GM13976 (cell line): ENCODE measurements at regions not wholly inside any gene's neighbourhood (a gene's known extent, or its start where the extent isn't known, plus 50 kb on each side); places are given as distances from the start of the nearest gene placed in this dataset.

ENCODE experiments used
- DNase-seq: peaks from one replicate; pipeline ENCODE4 v3.0.0; 2012; ENCODE audit warnings: low spot score
- CTCF ChIP-seq: IDR thresholded peaks from 2 replicates; pipeline ENCODE4 v1.5.1; 2012; ENCODE audit warnings: borderline replicate concordance, mild to moderate bottlenecking; ENCODE audit not compliant: insufficient read depth; ENCODE audit errors: extremely low read depth, missing control alignments, control extremely low read depth
- in situ Hi-C: fragments of 300-500 bp; cut with MboI; formaldehyde crosslinking; loops from one replicate; pipeline ENCODE4 v1.12.0; 2022; ENCODE audit warnings: low sequenced_read_pairs, mixed read lengths, inconsistent platforms; ENCODE audit not compliant: unreplicated experiment

DNA sequence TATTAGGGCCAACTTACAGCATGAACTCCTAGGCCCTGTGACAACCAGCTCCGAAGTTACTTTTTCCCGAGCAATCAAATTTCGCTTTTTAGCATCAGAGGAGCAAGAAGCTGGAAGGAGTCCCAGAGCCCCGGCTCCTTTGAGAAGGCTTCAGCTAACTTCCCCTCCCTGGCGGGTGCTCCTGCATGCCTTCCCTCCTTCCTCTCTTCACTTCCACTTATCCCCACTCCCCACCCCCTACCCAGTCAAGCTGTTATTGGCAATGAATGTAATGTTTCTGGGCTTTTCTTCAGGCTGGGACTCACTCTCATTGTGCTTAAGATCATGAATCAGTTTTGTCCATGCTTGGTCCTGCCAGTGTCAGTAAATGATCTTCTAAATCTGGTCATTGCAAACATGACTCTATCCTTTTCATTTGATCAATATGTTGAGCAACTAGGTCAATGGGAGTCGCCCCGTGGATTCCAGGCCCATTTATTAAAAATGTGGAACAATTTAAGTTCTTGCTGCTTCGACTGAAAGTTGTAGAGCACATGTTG is 94.5 kb upstream of the TSPAN2 start:
- no peak for DNase-seq
- in situ Hi-C loops: no loop called here
- TF ChIP-seq CTCF: no peak

GRCh38 chr1:115183158-115183557 is 93.9 kb upstream of the TSPAN2 start:
- DNase-seq: no peak
- TF ChIP-seq CTCF: no peak
- in situ Hi-C loops: no loop called here

DNA sequence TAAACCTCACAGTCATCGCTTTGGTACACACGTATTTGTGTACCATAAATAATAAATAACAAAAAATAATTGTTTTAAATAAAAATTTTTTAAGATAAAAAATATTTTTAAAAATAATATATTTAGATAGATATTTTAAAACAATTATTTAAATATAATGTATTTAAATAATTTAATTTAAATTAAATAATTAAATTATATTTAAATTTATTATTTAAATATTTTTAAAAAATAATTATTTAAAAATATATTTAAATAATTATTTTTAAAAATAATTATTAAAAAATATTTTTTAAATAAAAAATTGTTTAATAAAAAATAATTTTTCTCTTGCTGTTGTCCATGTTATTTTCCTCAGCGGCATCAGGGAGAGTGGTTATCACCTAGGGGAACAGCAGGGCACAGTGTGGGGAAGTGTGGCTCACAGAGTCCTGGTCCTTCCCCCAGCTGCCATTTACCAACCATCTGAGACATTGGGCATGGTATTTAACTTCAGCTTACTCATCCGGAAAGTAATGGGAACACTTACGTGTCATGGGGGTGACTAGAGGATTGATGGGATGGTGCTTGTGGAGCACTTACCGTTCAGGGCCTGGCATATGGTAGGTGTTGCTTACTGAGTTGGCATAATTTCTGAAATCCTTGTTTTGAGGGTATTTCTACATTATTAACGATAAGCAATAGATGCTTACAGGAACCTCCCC is 92.9 kb upstream of the TSPAN2 start:
- DNase-seq: no peak
- no peak for TF ChIP-seq CTCF
- in situ Hi-C loops: no loop called here

- in situ Hi-C loops: no loop called here
- no peak for TF ChIP-seq CTCF
- DNase-seq: no peak
Observed at GRCh38 chr1:115181231-115181630, 91.9 kb upstream of the TSPAN2 start.

GRCh38 chr1:115179397-115180079 is 90.2 kb upstream of the TSPAN2 start:
- in situ Hi-C loops: no loop called here
- TF ChIP-seq CTCF: no peak
- DNase-seq: no peak

DNA sequence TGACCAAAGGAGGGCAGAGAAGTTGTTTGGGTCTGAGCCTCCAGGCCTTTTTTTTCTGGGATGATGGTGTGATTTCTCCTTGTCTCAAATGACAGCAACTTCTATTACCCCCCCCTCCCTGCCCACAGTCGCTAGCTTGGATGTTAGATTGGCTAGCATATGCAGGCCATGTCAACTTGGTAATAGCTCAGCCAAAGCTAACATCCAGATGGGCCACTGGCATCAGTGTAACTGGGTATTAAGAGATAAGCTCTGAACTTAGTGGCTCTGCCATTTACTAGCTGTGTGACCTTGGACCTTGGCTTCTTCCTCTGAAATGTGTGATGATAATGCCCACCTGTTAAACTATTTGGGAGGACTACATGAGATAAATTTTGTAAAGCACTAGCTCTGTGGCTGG is 86.9 kb upstream of the TSPAN2 start:
- in situ Hi-C loops: no loop called here
- TF ChIP-seq CTCF: no peak
- DNase-seq: no peak
